HepG2 (cell line): ENCODE measurements at regions not wholly inside any gene's neighbourhood (a gene's known extent, or its start where the extent isn't known, plus 50 kb on each side); places are given as distances from the start of the nearest gene placed in this dataset.

Source experiments
- ATAC-seq: fragments of 200-7000 bp; cut with Tn5 transposase; 3 replicates; pipeline ENCODE4 v1.9.1; 2020; ENCODE audit warnings: mild to moderate bottlenecking, moderate library complexity
- BruUV-seq: library from RNA; stranded (reverse); fragments of 400-500 nt; replicated peaks from 2 replicates; lab custom pipeline; 2021; lab: Mats Ljungman, UMichigan
- CTCF ChIA-PET: fragments of 300-600 bp; formaldehyde crosslinking; extraction: SDS; loops from one replicate; lab custom pipeline; 2021; ENCODE audit warnings: low total read pairs, inconsistent platforms, low intra/inter-chr PET ratio; lab: Yijun Ruan, JAX
- POLR2A ChIA-PET: fragments of 350-600 bp; sonication (Branson Sonifier 250); formaldehyde crosslinking; loops from one replicate; lab custom pipeline; 2020; ENCODE audit warnings: antibody characterized with exemption, inconsistent platforms; lab: Yijun Ruan, JAX
- DNase-seq: peaks from one replicate; pipeline ENCODE4 v3.0.0-alpha.2; 2015; ENCODE audit warnings: low spot score
- FAIRE-seq: peaks from 3 replicates; lab custom pipeline; 2011; peaks lifted over from hg19 to GRCh38; lab: Jason Lieb, UNC
- H2AFZ ChIP-seq: one replicate; pipeline ENCODE4 v1.6.1; 2011; ENCODE audit warnings: low read length, inconsistent platforms
- H3K27ac ChIP-seq: fragments of 300-600 bp; 3 replicates; pipeline ENCODE4 v1.8.0; 2011; ENCODE audit warnings: mixed run types, mild to moderate bottlenecking, mixed read lengths, low read length, inconsistent platforms; ENCODE audit not compliant: insufficient read depth; ENCODE audit errors: extremely low read length
- H3K27me3 ChIP-seq, 2 experiments: fragments of 200-600 bp in 1 of 2; 2 replicates in 1 of 2; 3 replicates in 1 of 2; pipeline versions ENCODE4 v1.6.0 to v1.8.0; 2011; ENCODE audit warnings: low read length in 2 of 2, mild to moderate bottlenecking in 2 of 2, moderate library complexity in 2 of 2, inconsistent platforms in 1 of 2; ENCODE audit not compliant: insufficient read depth in 2 of 2, control insufficient read depth in 1 of 2
- H3K36me3 ChIP-seq, 2 experiments: fragments of 200-600 bp in 1 of 2; replicated peaks in 1 of 2; 2 replicates in 1 of 2; 3 replicates in 1 of 2; pipeline versions ENCODE4 v1.5.1 to v1.8.0; 2011; ENCODE audit warnings: low read length in 2 of 2, inconsistent platforms in 1 of 2; ENCODE audit not compliant: insufficient read depth in 2 of 2, control insufficient read depth in 1 of 2
- H3K4me1 ChIP-seq: 2 replicates; pipeline ENCODE4 v1.5.1; 2012; ENCODE audit warnings: low read length, inconsistent platforms; ENCODE audit not compliant: insufficient read depth
- H3K4me2 ChIP-seq: 2 replicates; pipeline ENCODE4 v1.6.0; 2011; ENCODE audit warnings: low read depth, low read length, inconsistent platforms
- H3K4me3 ChIP-seq, 3 experiments: fragments of 200-600 bp in 1 of 3; sonication (generic), shearing (Covaris generic) in 1 of 3; replicated peaks in 1 of 3; 2 replicates each; pipeline ENCODE4 v1.5.1; 2011 to 2016; ENCODE audit warnings: low read length in 3 of 3, inconsistent platforms in 2 of 3, low read depth in 2 of 3, mild to moderate bottlenecking in 2 of 3, control low read depth in 1 of 3, mixed read lengths in 1 of 3; ENCODE audit not compliant: insufficient read depth in 1 of 3
- H3K79me2 ChIP-seq: one replicate; pipeline ENCODE4 v1.6.1; 2011; ENCODE audit warnings: low read length, inconsistent platforms; ENCODE audit not compliant: insufficient read depth
- H3K9ac ChIP-seq: 2 replicates; pipeline ENCODE4 v1.6.0; 2011; ENCODE audit warnings: mild to moderate bottlenecking, low read depth, low read length, inconsistent platforms; ENCODE audit not compliant: insufficient read depth
- H3K9me3 ChIP-seq: 2 replicates; pipeline ENCODE4 v1.5.1; 2012; ENCODE audit warnings: mild to moderate bottlenecking, low read length
- H4K20me1 ChIP-seq: 2 replicates; pipeline ENCODE4 v1.6.0; 2011; ENCODE audit warnings: inconsistent platforms, mild to moderate bottlenecking, low read length, moderate library complexity; ENCODE audit not compliant: insufficient read depth
- GABPB1 ChIP-seq: IDR thresholded peaks from 2 replicates; pipeline ENCODE4 v1.6.1; 2016; ENCODE audit warnings: mild to moderate bottlenecking, missing genetic modification reagents, moderate library complexity, missing compliant biosample characterization
- JARID2 ChIP-seq: sonication (generic); formaldehyde crosslinking; IDR thresholded peaks from 2 replicates; pipeline ENCODE4 v1.8.1; 2023; ENCODE audit warnings: missing genetic modification reagents, inconsistent platforms; ENCODE audit not compliant: insufficient replicate concordance
- PHB2 ChIP-seq: fragments of 450-650 bp; IDR thresholded peaks from 2 replicates; pipeline ENCODE4 v1.6.1; 2018; ENCODE audit not compliant: partially characterized antibody
- PTBP1 ChIP-seq: fragments of 200-400 bp; formaldehyde crosslinking; IDR thresholded peaks from 2 replicates; pipeline ENCODE4 v1.6.1; 2018; ENCODE audit warnings: low read length, low read depth; ENCODE audit not compliant: poor library complexity, severe bottlenecking
- TEAD3 ChIP-seq: optimal IDR thresholded peaks from 2 replicates; pipeline ENCODE3; 2016; ENCODE audit warnings: borderline replicate concordance
- ZMYM3 ChIP-seq: sonication (generic); formaldehyde crosslinking; IDR thresholded peaks from 2 replicates; pipeline ENCODE4 v1.5.1; 2020; ENCODE audit warnings: mild to moderate bottlenecking, missing genetic modification reagents
- ZNF292 ChIP-seq: sonication (generic); formaldehyde crosslinking; IDR thresholded peaks from 2 replicates; pipeline ENCODE4 v1.8.1; 2022; ENCODE audit warnings: mild to moderate bottlenecking, low read depth, missing genetic modification reagents, borderline replicate concordance
- ZNF746 ChIP-seq: sonication (generic); formaldehyde crosslinking; IDR thresholded peaks from 2 replicates; pipeline ENCODE4 v1.8.0; 2022; ENCODE audit warnings: mild to moderate bottlenecking, missing genetic modification reagents
- WGBS: methylation state at CpG from one replicate; pipeline ENCODE4 v1.1.6; 2017; ENCODE audit warnings: low lambda C conversion rate; 5-methylcytosine and 5-hydroxymethylcytosine counted together
- in situ Hi-C: cut with HindIII; loops from 2 replicates; pipeline ENCODE4 v1.10.0; 2017; ENCODE audit warnings: low pct_unique_long_range_greater_than_20kb; ENCODE audit not compliant: extremely low pct_ligation_motif_present
- intact Hi-C: fragments of 100-400 bp; cut with micrococcal nuclease; formaldehyde crosslinking; loops from one replicate; pipeline ENCODE4 v1.10.0; 2022; ENCODE audit not compliant: unreplicated experiment
- TF ChIP-seq, protein P1 (sequence below): sonication (generic); formaldehyde crosslinking; IDR thresholded peaks from 2 replicates; pipeline ENCODE4 v1.9.0; 2021; ENCODE audit warnings: missing genetic modification reagents, mild to moderate bottlenecking, borderline replicate concordance
- TF ChIP-seq, protein P2 (sequence below): sonication (generic); formaldehyde crosslinking; conservative IDR thresholded peaks from 2 replicates; pipeline ENCODE4 v1.4.0; 2020; ENCODE audit warnings: missing genetic modification reagents
- TF ChIP-seq, protein P3 (sequence below): sonication (generic); formaldehyde crosslinking; IDR thresholded peaks from 2 replicates; pipeline ENCODE4 v1.8.0; 2023; ENCODE audit warnings: mild to moderate bottlenecking, missing genetic modification reagents
- TF ChIP-seq, protein P4 (sequence below): sonication (generic); formaldehyde crosslinking; IDR thresholded peaks from 2 replicates; pipeline ENCODE4 v1.5.0; 2020; ENCODE audit warnings: mild to moderate bottlenecking, low read depth, missing genetic modification reagents, borderline replicate concordance
- TF ChIP-seq, protein P5 (sequence below), 2 experiments: sonication (generic) in 1 of 2; formaldehyde crosslinking in 1 of 2; IDR thresholded peaks; 2 replicates each; pipeline versions ENCODE4 v1.4.0 to v1.6.1; 2016 to 2020; ENCODE audit warnings: borderline replicate concordance in 1 of 2, low read depth in 1 of 2, mild to moderate bottlenecking in 1 of 2, missing genetic modification reagents in 1 of 2
- TF ChIP-seq, protein P6 (sequence below): sonication (generic); formaldehyde crosslinking; IDR thresholded peaks from 2 replicates; pipeline ENCODE4 v1.8.1; 2023; ENCODE audit warnings: mild to moderate bottlenecking, moderate library complexity, missing genetic modification reagents

DNA sequence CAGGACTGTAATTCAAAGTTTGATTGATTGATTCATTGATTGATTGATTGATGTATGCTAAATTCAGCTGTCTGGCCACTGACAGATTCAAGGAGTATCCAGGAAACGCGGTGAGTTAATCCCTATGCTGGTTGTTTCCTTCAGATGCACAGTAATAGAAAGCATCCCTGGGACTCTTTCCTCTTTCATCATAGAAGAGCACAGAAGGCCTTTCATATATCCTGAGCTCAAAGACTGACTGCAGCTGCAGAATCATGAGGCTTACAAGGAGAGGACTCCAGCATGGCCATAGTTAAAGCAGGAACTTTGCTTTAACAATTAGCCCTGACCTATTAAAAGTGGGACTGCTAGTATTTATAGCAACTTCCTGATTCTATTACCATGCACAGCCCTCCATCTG lies 187.7 kb upstream of the TMTC1 start:
- 51% methylated on average over 2 of the region's 2 CpGs for WGBS
- Histone ChIP-seq H3K36me3 (no peaks in the 10 kb centered on the region), H3K9ac (no peak overlapping the region), H3K4me3 (no peak overlapping the region), H2AFZ (no peak overlapping the region), H4K20me1 (no peaks in the 10 kb centered on the region), H3K27ac (no peak overlapping the region), H3K4me1 (no peaks in the 10 kb centered on the region), H3K4me2 (no peak overlapping the region), H3K9me3 (no peaks in the 10 kb centered on the region), H3K79me2 (no peaks in the 10 kb centered on the region), H3K27me3 (no peaks in the 10 kb centered on the region)
- FAIRE-seq (no peak), ATAC-seq (no peak), DNase-seq (no peak)
- BruUV-seq: no TSS peak
- CTCF ChIA-PET: no interaction called here
- POLR2A ChIA-PET: no interaction called here
- in situ Hi-C loops: no loop called here
- intact Hi-C loops: no loop called here
- TF ChIP-seq, protein P1, sequence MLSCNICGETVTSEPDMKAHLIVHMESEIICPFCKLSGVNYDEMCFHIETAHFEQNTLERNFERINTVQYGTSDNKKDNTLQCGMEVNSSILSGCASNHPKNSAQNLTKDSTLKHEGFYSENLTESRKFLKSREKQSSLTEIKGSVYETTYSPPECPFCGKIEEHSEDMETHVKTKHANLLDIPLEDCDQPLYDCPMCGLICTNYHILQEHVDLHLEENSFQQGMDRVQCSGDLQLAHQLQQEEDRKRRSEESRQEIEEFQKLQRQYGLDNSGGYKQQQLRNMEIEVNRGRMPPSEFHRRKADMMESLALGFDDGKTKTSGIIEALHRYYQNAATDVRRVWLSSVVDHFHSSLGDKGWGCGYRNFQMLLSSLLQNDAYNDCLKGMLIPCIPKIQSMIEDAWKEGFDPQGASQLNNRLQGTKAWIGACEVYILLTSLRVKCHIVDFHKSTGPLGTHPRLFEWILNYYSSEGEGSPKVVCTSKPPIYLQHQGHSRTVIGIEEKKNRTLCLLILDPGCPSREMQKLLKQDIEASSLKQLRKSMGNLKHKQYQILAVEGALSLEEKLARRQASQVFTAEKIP (CRISPR knock-in tag): no peak
- TF ChIP-seq, protein P2, sequence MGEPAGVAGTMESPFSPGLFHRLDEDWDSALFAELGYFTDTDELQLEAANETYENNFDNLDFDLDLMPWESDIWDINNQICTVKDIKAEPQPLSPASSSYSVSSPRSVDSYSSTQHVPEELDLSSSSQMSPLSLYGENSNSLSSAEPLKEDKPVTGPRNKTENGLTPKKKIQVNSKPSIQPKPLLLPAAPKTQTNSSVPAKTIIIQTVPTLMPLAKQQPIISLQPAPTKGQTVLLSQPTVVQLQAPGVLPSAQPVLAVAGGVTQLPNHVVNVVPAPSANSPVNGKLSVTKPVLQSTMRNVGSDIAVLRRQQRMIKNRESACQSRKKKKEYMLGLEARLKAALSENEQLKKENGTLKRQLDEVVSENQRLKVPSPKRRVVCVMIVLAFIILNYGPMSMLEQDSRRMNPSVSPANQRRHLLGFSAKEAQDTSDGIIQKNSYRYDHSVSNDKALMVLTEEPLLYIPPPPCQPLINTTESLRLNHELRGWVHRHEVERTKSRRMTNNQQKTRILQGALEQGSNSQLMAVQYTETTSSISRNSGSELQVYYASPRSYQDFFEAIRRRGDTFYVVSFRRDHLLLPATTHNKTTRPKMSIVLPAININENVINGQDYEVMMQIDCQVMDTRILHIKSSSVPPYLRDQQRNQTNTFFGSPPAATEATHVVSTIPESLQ (CRISPR knock-in tag): no peak
- TF ChIP-seq ZMYM3 (CRISPR knock-in tag) (no peak), ZNF292 (no peak), PTBP1 (no peak), GABPB1 (CRISPR knock-in tag) (no peak), ZNF746 (CRISPR knock-in tag) (no peak), PHB2 (no peak), JARID2 (CRISPR knock-in tag) (no peak), TEAD3 (CRISPR knock-in tag) (no peak)
- TF ChIP-seq, protein P3, sequence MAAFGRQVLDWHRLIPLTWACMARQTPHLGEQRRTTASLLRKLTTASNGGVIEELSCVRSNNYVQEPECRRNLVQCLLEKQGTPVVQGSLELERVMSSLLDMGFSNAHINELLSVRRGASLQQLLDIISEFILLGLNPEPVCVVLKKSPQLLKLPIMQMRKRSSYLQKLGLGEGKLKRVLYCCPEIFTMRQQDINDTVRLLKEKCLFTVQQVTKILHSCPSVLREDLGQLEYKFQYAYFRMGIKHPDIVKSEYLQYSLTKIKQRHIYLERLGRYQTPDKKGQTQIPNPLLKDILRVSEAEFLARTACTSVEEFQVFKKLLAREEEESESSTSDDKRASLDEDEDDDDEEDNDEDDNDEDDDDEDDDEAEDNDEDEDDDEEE (CRISPR knock-in tag): no peak
- TF ChIP-seq, protein P4, sequence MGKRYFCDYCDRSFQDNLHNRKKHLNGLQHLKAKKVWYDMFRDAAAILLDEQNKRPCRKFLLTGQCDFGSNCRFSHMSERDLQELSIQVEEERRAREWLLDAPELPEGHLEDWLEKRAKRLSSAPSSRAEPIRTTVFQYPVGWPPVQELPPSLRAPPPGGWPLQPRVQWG (CRISPR knock-in tag): no peak
- TF ChIP-seq, protein P5, sequence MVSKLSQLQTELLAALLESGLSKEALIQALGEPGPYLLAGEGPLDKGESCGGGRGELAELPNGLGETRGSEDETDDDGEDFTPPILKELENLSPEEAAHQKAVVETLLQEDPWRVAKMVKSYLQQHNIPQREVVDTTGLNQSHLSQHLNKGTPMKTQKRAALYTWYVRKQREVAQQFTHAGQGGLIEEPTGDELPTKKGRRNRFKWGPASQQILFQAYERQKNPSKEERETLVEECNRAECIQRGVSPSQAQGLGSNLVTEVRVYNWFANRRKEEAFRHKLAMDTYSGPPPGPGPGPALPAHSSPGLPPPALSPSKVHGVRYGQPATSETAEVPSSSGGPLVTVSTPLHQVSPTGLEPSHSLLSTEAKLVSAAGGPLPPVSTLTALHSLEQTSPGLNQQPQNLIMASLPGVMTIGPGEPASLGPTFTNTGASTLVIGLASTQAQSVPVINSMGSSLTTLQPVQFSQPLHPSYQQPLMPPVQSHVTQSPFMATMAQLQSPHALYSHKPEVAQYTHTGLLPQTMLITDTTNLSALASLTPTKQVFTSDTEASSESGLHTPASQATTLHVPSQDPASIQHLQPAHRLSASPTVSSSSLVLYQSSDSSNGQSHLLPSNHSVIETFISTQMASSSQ (IDR thresholded peaks at IDR 0.05; ENCODE audit: low read depth): no peak
- TF ChIP-seq, protein P5 (CRISPR knock-in tag; IDR thresholded peaks at IDR 0.05; ENCODE audit: borderline replicate concordance): no peak
- TF ChIP-seq, protein P6, sequence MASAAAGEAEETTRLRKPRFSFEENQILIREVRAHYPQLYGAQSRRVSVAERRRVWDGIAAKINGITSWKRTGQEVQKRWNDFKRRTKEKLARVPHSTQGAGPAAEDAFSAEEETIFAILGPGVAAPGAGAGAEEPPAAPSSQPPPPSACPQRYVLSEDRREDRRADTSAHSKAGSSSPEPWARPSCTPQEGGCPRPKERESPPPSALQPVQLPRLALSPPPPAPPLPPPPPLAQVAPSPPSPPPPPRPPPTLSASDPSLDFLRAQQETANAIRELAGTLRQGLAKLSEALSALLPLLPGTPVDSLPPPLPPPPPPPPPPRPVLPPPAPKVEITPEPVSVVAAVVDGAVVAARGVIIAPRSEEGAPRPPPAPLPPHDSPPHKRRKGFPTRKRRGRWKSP (CRISPR knock-in tag): no peak
